Body of pancreas (tissue), 4 donors: ENCODE measurements at regions not wholly inside any gene's neighbourhood (a gene's known extent, or its start where the extent isn't known, plus 50 kb on each side); places are given as distances from the start of the nearest gene placed in this dataset.

ENCODE experiments used
- CTCF ChIP-seq, 7 experiments: fragments of 450-650 bp in 4 of 7; fragments of 200-600 bp in 3 of 7; sonication (generic) in 3 of 7; IDR thresholded peaks; one replicate each; pipeline ENCODE4 v1.5.1; 2016 to 2019; ENCODE audit warnings: antibody characterized with exemption in 7 of 7
- POLR2A ChIP-seq, 3 donors: fragments of 450-650 bp; IDR thresholded peaks; one replicate each; pipeline ENCODE4 v1.6.1; 2016; ENCODE audit warnings: antibody characterized with exemption in 3 of 3, mild to moderate bottlenecking in 2 of 3

DNA sequence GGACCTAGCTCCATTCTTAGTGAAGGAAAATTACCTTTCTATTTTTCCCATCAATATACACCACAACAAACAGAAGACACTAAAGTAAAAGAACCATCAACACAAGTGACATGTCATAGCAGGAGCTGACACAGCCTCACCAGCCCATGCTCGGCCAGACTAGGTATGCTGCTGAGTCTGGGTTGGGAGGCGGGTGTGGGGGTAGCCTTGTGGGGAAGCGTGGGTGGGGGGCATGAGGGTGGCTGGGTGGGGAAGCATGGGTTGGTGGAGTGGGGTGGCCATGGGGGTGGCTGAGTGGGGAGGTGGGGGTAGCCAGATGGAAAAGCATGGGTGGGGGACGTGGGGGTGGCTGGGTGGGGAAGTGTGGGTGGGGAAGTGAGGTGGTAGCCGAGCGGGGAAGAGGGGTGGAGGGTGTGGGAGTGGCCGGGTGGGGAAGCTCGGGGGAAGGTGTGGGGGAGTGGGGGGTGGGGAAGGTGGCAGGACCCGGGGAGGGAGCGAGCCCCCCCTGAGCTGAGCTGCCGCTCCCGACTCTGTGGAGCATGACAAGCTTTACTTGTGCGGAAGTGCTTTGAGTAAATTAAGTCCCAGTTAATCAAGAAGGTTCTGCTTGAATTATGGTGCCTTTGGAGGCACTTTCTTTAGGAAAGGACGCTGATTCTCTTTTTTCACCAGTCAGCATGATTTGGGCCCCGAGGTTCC is 294.6 kb upstream of the ZNF32 start:
- TF ChIP-seq CTCF (IDR thresholded peaks at IDR 0.05) (no peak), POLR2A (IDR thresholded peaks at IDR 0.05) (no peak)
